GM06990 (cell line): ENCODE measurements at regions not wholly inside any gene's neighbourhood (a gene's known extent, or its start where the extent isn't known, plus 50 kb on each side); places are given as distances from the start of the nearest gene placed in this dataset.

Experiments used
- DNase-seq: peaks from one replicate; pipeline ENCODE4 v3.0.0-alpha.2; 2011; ENCODE audit not compliant: insufficient read length; ENCODE audit errors: extremely low read depth
- H3K27me3 ChIP-seq: replicated peaks from 2 replicates; pipeline ENCODE4 v1.6.0; 2011; ENCODE audit warnings: low read length; ENCODE audit not compliant: control insufficient read depth, insufficient read depth
- H3K36me3 ChIP-seq: 2 replicates; pipeline ENCODE4 v1.5.1; 2011; ENCODE audit warnings: low read length; ENCODE audit not compliant: control insufficient read depth, insufficient read depth
- H3K4me3 ChIP-seq: replicated peaks from 2 replicates; pipeline ENCODE4 v1.5.1; 2011; ENCODE audit warnings: low read depth, mild to moderate bottlenecking, control low read depth, low read length
- CTCF ChIP-seq: IDR thresholded peaks from 2 replicates; pipeline ENCODE4 v1.5.1; 2011; ENCODE audit warnings: low read length, control low read depth, mild to moderate bottlenecking, inconsistent platforms; ENCODE audit not compliant: insufficient read depth, poor library complexity, severe bottlenecking

- no peak for DNase-seq
- H3K4me3 ChIP-seq = no peak overlapping the region
- no peaks in the 10 kb centered on the region for H3K27me3 ChIP-seq
- H3K36me3 ChIP-seq = no peaks in the 10 kb centered on the region
- no peak for TF ChIP-seq CTCF
These were observed 59.9 kb upstream of the FAM3C start for GRCh38 chr7:121456015-121456414.

- no peak overlapping the region for H3K4me3 ChIP-seq
- no peak for DNase-seq
- no peaks in the 10 kb centered on the region for H3K27me3 ChIP-seq
- no peak for TF ChIP-seq CTCF
- no peaks in the 10 kb centered on the region for H3K36me3 ChIP-seq
These were observed 56.3 kb upstream of the FAM3C start for GRCh38 chr7:121452389-121452788.

DNA sequence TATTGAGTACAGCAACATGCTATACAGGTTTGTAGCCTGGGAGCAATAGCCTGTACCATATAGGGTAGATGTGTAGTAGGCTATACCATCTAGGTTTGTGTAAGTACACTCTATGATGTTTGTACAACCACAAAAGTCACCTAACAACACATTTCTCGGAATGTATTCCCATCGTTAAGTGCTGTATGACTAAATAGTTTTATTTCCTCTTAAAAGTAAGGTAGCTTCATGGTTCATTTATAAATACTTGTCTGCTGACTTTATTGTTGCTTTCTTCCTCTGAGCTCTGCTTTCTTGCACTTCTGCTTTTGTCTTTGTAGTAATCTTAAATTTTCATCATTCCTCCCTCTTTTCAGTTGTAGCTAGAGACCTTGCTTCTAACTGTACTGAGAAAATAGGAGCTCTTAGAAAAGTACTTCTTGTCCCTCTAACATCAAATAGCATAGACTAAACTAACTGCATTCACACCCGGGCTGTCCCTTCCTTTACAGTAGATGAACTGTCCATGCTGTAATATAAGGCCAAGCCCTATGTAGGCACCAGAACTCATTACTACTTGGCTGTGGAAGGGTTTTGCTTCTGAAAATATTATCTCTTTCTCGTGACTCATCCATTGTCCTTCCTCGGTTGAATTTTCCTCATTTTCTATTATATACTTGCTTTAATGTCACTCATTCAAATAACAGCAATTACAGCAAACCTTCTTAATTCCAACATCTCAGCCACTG, 55.4 kb upstream of the FAM3C start:
- DNase-seq = no peak
- Histone ChIP-seq H3K36me3 (no peaks in the 10 kb centered on the region), H3K27me3 (no peaks in the 10 kb centered on the region), H3K4me3 (no peak overlapping the region)
- TF ChIP-seq CTCF = no peak

GRCh38 chr7:121450631-121451198, 54.6 kb upstream of the FAM3C start:
- no peak for DNase-seq
- H3K4me3 ChIP-seq = no peak overlapping the region
- TF ChIP-seq CTCF = no peak
- no peaks in the 10 kb centered on the region for H3K27me3 ChIP-seq
- H3K36me3 ChIP-seq = no peaks in the 10 kb centered on the region

GRCh38 chr7:121449735-121450240, 53.7 kb upstream of the FAM3C start:
- Histone ChIP-seq H3K4me3 (no peak overlapping the region), H3K36me3 (no peaks in the 10 kb centered on the region), H3K27me3 (no peaks in the 10 kb centered on the region)
- DNase-seq = no peak
- TF ChIP-seq CTCF = no peak
